ENCODE measurements at regions not wholly inside any gene's neighbourhood (a gene's known extent, or its start where the extent isn't known, plus 50 kb on each side); places are given as distances from the start of the nearest gene placed in this dataset.
"Not testable (repeated sequence)": the region's sequence is repeated elsewhere in the genome, so short reads cannot be mapped to it uniquely, and the experiment has no call there.

GRCh38 chr5:106985174-106985573, 685.6 kb downstream of the EFNA5 start:
- DNase-seq (ENCODE audit: low read depth): no peak
- TF ChIP-seq, protein P1, sequence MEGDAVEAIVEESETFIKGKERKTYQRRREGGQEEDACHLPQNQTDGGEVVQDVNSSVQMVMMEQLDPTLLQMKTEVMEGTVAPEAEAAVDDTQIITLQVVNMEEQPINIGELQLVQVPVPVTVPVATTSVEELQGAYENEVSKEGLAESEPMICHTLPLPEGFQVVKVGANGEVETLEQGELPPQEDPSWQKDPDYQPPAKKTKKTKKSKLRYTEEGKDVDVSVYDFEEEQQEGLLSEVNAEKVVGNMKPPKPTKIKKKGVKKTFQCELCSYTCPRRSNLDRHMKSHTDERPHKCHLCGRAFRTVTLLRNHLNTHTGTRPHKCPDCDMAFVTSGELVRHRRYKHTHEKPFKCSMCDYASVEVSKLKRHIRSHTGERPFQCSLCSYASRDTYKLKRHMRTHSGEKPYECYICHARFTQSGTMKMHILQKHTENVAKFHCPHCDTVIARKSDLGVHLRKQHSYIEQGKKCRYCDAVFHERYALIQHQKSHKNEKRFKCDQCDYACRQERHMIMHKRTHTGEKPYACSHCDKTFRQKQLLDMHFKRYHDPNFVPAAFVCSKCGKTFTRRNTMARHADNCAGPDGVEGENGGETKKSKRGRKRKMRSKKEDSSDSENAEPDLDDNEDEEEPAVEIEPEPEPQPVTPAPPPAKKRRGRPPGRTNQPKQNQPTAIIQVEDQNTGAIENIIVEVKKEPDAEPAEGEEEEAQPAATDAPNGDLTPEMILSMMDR (conservative IDR thresholded peaks at IDR 0.05; ENCODE audit: low read depth, low read length): no peak
- H3K4me3 ChIP-seq (ENCODE audit: low read length): no peak overlapping the region

- not testable (repeated sequence) for H3K4me3 ChIP-seq (ENCODE audit: low read length); DNase-seq (ENCODE audit: low read depth)
Measured at GRCh38 chr5:106979178-106979577, 691.6 kb downstream of the EFNA5 start.

- not testable (repeated sequence) for DNase-seq (ENCODE audit: low read depth); H3K4me3 ChIP-seq (ENCODE audit: low read length)
Measured at GRCh38 chr5:106978582-106979165, 692.1 kb downstream of the EFNA5 start.

- H3K4me3 ChIP-seq (ENCODE audit: low read length): no peak overlapping the region
- TF ChIP-seq, protein P1 (conservative IDR thresholded peaks at IDR 0.05; ENCODE audit: low read depth, low read length): no peak
- no peak for DNase-seq (ENCODE audit: low read depth)
Measured at GRCh38 chr5:106976363-106976762, 694.4 kb downstream of the EFNA5 start.

GRCh38 chr5:106974272-106974671, 696.5 kb downstream of the EFNA5 start:
- no peak for DNase-seq (ENCODE audit: low read depth)
- no peak overlapping the region for H3K4me3 ChIP-seq (ENCODE audit: low read length)
- TF ChIP-seq, protein P1 (conservative IDR thresholded peaks at IDR 0.05; ENCODE audit: low read depth, low read length): no peak

GRCh38 chr5:106966686-106967315, 703.9 kb downstream of the EFNA5 start:
- H3K4me3 ChIP-seq (ENCODE audit: low read length): no peak overlapping the region
- DNase-seq (ENCODE audit: low read depth): no peak
- TF ChIP-seq, protein P1 (conservative IDR thresholded peaks at IDR 0.05; ENCODE audit: low read depth, low read length): no peak

GRCh38 chr5:106964132-106964531, 706.6 kb downstream of the EFNA5 start:
- no peak overlapping the region for H3K4me3 ChIP-seq (ENCODE audit: low read length)
- TF ChIP-seq, protein P1 (conservative IDR thresholded peaks at IDR 0.05; ENCODE audit: low read depth, low read length): no peak
- DNase-seq (ENCODE audit: low read depth): peak; percentile 63

DNA sequence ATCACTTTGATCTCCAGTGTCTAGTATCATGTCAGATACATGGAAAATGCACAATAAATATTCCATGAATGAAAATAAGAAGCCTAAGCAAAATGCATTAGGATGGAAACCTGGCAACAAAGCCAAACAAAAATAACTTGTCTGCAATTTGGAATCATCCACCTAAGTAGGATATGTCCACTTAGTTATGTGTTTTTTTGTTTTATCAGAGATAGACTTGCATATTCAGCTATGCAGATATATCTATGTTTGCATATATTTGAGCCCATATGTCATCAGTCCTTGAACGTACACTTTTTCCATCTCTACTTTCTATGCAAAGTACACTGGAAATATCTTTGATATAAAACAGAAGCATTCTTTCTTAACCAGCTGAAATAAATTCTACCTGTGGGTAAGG, 707.1 kb downstream of the EFNA5 start:
- TF ChIP-seq, protein P1 (conservative IDR thresholded peaks at IDR 0.05; ENCODE audit: low read depth, low read length): no peak
- no peak for DNase-seq (ENCODE audit: low read depth)
- no peak overlapping the region for H3K4me3 ChIP-seq (ENCODE audit: low read length)
